GM21360 (cell line): ENCODE measurements at regions not wholly inside any gene's neighbourhood (a gene's known extent, or its start where the extent isn't known, plus 50 kb on each side); places are given as distances from the start of the nearest gene placed in this dataset.
"Not testable (repeated sequence)": the region's sequence is repeated elsewhere in the genome, so short reads cannot be mapped to it uniquely, and the experiment has no call there.

ENCODE experiments used
- ATAC-seq: cut with Tn5 transposase; IDR thresholded peaks from one replicate; pipeline ENCODE4 v1.9.1; 2021; ENCODE audit warnings: mild to moderate bottlenecking, moderate library complexity; ENCODE audit not compliant: unreplicated experiment

GRCh38 chrX:123036401-123036800 is 147.7 kb upstream of the GRIA3 start:
- ATAC-seq, result no peak

- no peak for ATAC-seq
Measured at GRCh38 chrX:123049071-123049625, 134.9 kb upstream of the GRIA3 start.

GRCh38 chrX:123060986-123061385 is 123.1 kb upstream of the GRIA3 start:
- no peak for ATAC-seq

- no peak for ATAC-seq
Measured at GRCh38 chrX:123064053-123064452, 120.0 kb upstream of the GRIA3 start.

- no peak for ATAC-seq
Measured at GRCh38 chrX:123072686-123073385, 111.2 kb upstream of the GRIA3 start.

GRCh38 chrX:123075947-123076561 is 108.0 kb upstream of the GRIA3 start:
- ATAC-seq, result no peak

- no peak for ATAC-seq
Measured at GRCh38 chrX:123077631-123078030, 106.4 kb upstream of the GRIA3 start.

GRCh38 chrX:123080065-123080464 is 104.0 kb upstream of the GRIA3 start:
- ATAC-seq, result no peak

GRCh38 chrX:123081776-123082175 is 102.3 kb upstream of the GRIA3 start:
- ATAC-seq, result no peak

- no peak for ATAC-seq
Measured at GRCh38 chrX:123083924-123084323, 100.2 kb upstream of the GRIA3 start.

GRCh38 chrX:123084797-123085196 is 99.3 kb upstream of the GRIA3 start:
- no peak for ATAC-seq

GRCh38 chrX:123085311-123085940 is 98.7 kb upstream of the GRIA3 start:
- no peak for ATAC-seq

- no peak for ATAC-seq
Measured at GRCh38 chrX:123086768-123087167, 97.3 kb upstream of the GRIA3 start.

GRCh38 chrX:123087326-123087725 is 96.8 kb upstream of the GRIA3 start:
- ATAC-seq, result no peak

GRCh38 chrX:123088331-123088730 is 95.7 kb upstream of the GRIA3 start:
- no peak for ATAC-seq

GRCh38 chrX:123088930-123089329 is 95.1 kb upstream of the GRIA3 start:
- ATAC-seq, result no peak

GRCh38 chrX:123093792-123094191 is 90.3 kb upstream of the GRIA3 start:
- no peak for ATAC-seq

GRCh38 chrX:123108513-123109427 is 75.3 kb upstream of the GRIA3 start:
- ATAC-seq, result no peak

GRCh38 chrX:123121241-123121640 is 62.8 kb upstream of the GRIA3 start:
- no peak for ATAC-seq

- not testable (repeated sequence) for ATAC-seq
Measured at GRCh38 chrX:123129805-123130204, 54.3 kb upstream of the GRIA3 start.
